ENCODE measurements at regions not wholly inside any gene's neighbourhood (a gene's known extent, or its start where the extent isn't known, plus 50 kb on each side); places are given as distances from the start of the nearest gene placed in this dataset.

DNA sequence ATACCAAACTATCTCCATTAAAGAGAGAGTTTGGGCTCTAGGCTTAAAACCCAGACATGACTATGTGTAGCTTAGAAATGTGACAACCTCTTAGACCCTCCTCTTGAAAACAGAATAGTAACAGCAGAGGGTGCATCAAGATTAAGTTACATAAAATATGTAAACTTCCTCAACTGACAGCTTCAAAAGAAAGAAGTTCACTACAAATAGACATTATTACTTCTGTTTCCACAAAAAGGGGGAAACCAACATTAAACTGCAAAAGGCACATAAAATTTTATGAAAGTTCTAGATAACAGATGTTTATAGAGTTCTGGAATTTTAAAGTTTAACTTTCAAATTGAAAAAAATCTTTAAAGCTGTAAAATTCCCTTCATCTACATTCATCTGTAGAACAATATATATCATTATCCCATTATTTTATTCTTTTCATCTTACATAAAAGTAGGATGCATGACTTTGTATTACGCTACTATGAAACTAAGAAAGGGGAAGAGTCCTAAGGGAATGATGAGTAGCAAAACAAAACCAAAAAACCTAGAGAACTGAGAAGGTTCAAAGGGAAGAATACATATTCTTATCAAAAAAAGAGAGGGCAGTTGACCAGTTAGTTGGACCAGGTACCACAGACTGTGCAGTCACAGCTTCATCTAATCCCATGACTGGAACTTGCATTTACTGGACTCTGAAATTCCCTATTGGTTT is 177.0 kb downstream of the SIPA1L2 start:
- no peaks in the 10 kb centered on the region for H3K27me3 ChIP-seq (ENCODE audit: control insufficient read depth, extremely low read depth, insufficient read depth, low read length)
- no peaks in the 10 kb centered on the region for H4K20me1 ChIP-seq (ENCODE audit: control insufficient read depth, extremely low read depth, insufficient read depth, low read length)
- H3K4me2 ChIP-seq (ENCODE audit: control insufficient read depth, extremely low read depth, insufficient read depth, low read depth, low read length), result no peak overlapping the region
- no peak for DNase-seq (ENCODE audit: low read depth, low spot score)
- H3K4me3 ChIP-seq (ENCODE audit: control insufficient read depth in 2 of 3, extremely low read depth in 1 of 3, insufficient read depth in 2 of 3, low read depth in 1 of 3, low read length in 3 of 3), result no peak overlapping the region
- H3K9me3 ChIP-seq (ENCODE audit: control insufficient read depth, low read depth, low read length), result no peaks in the 10 kb centered on the region
- no peaks in the 10 kb centered on the region for H3K36me3 ChIP-seq (ENCODE audit: control insufficient read depth in 2 of 2, extremely low read depth in 1 of 2, insufficient read depth in 2 of 2, low read length in 2 of 2)
- H3K4me1 ChIP-seq (ENCODE audit: control insufficient read depth, extremely low read depth, insufficient read depth, low read length), result no peaks in the 10 kb centered on the region
- dilution Hi-C loops (cut with MboI; ENCODE audit: extremely low pct_ligation_motif_present, low sequenced_read_pairs), result no loop called here
- no peaks in the 10 kb centered on the region for H3K79me2 ChIP-seq (ENCODE audit: control insufficient read depth, insufficient read depth, low read length)
- H3K9ac ChIP-seq (ENCODE audit: control insufficient read depth, extremely low read depth, insufficient read depth, low read length), result no peak overlapping the region
- H3K27ac ChIP-seq (ENCODE audit: control insufficient read depth, insufficient read depth, low read length), result no peak overlapping the region
- no peak for TF ChIP-seq EZH2 (IDR thresholded peaks at IDR 0.05; ENCODE audit: low read length)
- TF ChIP-seq, protein P1, sequence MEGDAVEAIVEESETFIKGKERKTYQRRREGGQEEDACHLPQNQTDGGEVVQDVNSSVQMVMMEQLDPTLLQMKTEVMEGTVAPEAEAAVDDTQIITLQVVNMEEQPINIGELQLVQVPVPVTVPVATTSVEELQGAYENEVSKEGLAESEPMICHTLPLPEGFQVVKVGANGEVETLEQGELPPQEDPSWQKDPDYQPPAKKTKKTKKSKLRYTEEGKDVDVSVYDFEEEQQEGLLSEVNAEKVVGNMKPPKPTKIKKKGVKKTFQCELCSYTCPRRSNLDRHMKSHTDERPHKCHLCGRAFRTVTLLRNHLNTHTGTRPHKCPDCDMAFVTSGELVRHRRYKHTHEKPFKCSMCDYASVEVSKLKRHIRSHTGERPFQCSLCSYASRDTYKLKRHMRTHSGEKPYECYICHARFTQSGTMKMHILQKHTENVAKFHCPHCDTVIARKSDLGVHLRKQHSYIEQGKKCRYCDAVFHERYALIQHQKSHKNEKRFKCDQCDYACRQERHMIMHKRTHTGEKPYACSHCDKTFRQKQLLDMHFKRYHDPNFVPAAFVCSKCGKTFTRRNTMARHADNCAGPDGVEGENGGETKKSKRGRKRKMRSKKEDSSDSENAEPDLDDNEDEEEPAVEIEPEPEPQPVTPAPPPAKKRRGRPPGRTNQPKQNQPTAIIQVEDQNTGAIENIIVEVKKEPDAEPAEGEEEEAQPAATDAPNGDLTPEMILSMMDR (optimal IDR thresholded peaks at IDR 0.05 in 1 of 3, IDR thresholded peaks at IDR 0.05 in 1 of 3, conservative IDR thresholded peaks at IDR 0.05 in 1 of 3; ENCODE audit: extremely low read depth in 1 of 3, insufficient read depth in 2 of 3, low read length in 3 of 3), result no peak
- H2AFZ ChIP-seq (ENCODE audit: control insufficient read depth, low read length), result no peak overlapping the region
- no peaks in the 10 kb centered on the region for H3K9me1 ChIP-seq (ENCODE audit: control insufficient read depth, extremely low read depth, insufficient read depth, low read length)
- no peak for FAIRE-seq

DNA sequence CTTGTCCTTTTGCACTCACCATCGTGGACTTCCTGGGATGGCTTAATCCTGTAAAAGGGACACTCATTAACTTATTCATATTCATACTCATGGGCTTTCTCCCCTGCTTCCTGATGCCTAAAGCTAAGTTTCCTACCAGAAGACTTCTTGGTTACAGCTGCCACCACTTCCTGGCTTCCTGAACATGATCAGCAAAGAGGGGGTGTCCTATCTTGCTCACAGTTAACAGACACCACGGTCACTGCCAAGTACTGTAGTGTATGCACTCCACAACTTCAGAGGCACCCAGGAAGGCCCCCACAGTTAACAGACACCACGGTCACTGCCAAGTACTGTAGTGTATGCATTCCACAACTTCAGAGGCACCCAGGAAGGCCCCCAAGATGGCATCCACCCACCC is 177.8 kb downstream of the SIPA1L2 start:
- no peak overlapping the region for H2AFZ ChIP-seq (ENCODE audit: control insufficient read depth, low read length)
- H3K36me3 ChIP-seq (ENCODE audit: control insufficient read depth in 2 of 2, extremely low read depth in 1 of 2, insufficient read depth in 2 of 2, low read length in 2 of 2), result no peaks in the 10 kb centered on the region
- no peak overlapping the region for H3K27ac ChIP-seq (ENCODE audit: control insufficient read depth, insufficient read depth, low read length)
- dilution Hi-C loops (cut with MboI; ENCODE audit: extremely low pct_ligation_motif_present, low sequenced_read_pairs), result no loop called here
- DNase-seq (ENCODE audit: low read depth, low spot score) (no peak), FAIRE-seq (no peak)
- no peaks in the 10 kb centered on the region for H3K4me1 ChIP-seq (ENCODE audit: control insufficient read depth, extremely low read depth, insufficient read depth, low read length)
- H3K9me3 ChIP-seq (ENCODE audit: control insufficient read depth, low read depth, low read length), result no peaks in the 10 kb centered on the region
- H3K4me2 ChIP-seq (ENCODE audit: control insufficient read depth, extremely low read depth, insufficient read depth, low read depth, low read length), result no peak overlapping the region
- no peak for TF ChIP-seq EZH2 (IDR thresholded peaks at IDR 0.05; ENCODE audit: low read length)
- H3K4me3 ChIP-seq (ENCODE audit: control insufficient read depth in 2 of 3, extremely low read depth in 1 of 3, insufficient read depth in 2 of 3, low read depth in 1 of 3, low read length in 3 of 3), result no peak overlapping the region
- H3K79me2 ChIP-seq (ENCODE audit: control insufficient read depth, insufficient read depth, low read length), result no peaks in the 10 kb centered on the region
- no peak overlapping the region for H3K9ac ChIP-seq (ENCODE audit: control insufficient read depth, extremely low read depth, insufficient read depth, low read length)
- H3K9me1 ChIP-seq (ENCODE audit: control insufficient read depth, extremely low read depth, insufficient read depth, low read length), result no peaks in the 10 kb centered on the region
- no peaks in the 10 kb centered on the region for H3K27me3 ChIP-seq (ENCODE audit: control insufficient read depth, extremely low read depth, insufficient read depth, low read length)
- H4K20me1 ChIP-seq (ENCODE audit: control insufficient read depth, extremely low read depth, insufficient read depth, low read length), result no peaks in the 10 kb centered on the region

DNA sequence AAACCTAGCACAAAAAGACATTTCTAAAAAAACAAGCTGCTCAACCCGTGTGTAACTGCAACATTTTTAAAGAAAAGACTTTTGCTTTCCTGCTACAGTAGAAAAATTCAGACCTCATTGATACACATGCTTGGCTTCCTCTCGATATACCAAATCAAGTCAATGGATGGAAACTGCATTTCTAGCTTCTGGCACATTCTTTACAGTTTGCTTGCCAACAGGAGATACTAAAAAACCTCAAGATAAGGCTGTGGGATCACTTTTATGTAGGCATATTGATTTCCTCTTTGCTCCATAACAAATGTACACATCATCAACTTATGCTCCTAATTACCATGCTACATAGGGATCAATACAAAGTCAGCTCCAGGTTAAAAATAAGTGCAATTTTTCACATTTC is 178.4 kb downstream of the SIPA1L2 start:
- dilution Hi-C loops (cut with MboI; ENCODE audit: extremely low pct_ligation_motif_present, low sequenced_read_pairs), result no loop called here
- TF ChIP-seq EZH2 (IDR thresholded peaks at IDR 0.05; ENCODE audit: low read length), result no peak
- TF ChIP-seq, protein P1 (optimal IDR thresholded peaks at IDR 0.05 in 1 of 3, IDR thresholded peaks at IDR 0.05 in 1 of 3, conservative IDR thresholded peaks at IDR 0.05 in 1 of 3; ENCODE audit: extremely low read depth in 1 of 3, insufficient read depth in 2 of 3, low read length in 3 of 3), result no peak
- Histone ChIP-seq H3K4me3 (ENCODE audit: control insufficient read depth in 2 of 3, extremely low read depth in 1 of 3, insufficient read depth in 2 of 3, low read depth in 1 of 3, low read length in 3 of 3) (no peak overlapping the region), H4K20me1 (ENCODE audit: control insufficient read depth, extremely low read depth, insufficient read depth, low read length) (no peaks in the 10 kb centered on the region), H3K9ac (ENCODE audit: control insufficient read depth, extremely low read depth, insufficient read depth, low read length) (no peak overlapping the region), H2AFZ (ENCODE audit: control insufficient read depth, low read length) (no peak overlapping the region), H3K9me3 (ENCODE audit: control insufficient read depth, low read depth, low read length) (no peaks in the 10 kb centered on the region), H3K27ac (ENCODE audit: control insufficient read depth, insufficient read depth, low read length) (no peak overlapping the region), H3K36me3 (ENCODE audit: control insufficient read depth in 2 of 2, extremely low read depth in 1 of 2, insufficient read depth in 2 of 2, low read length in 2 of 2) (no peaks in the 10 kb centered on the region), H3K9me1 (ENCODE audit: control insufficient read depth, extremely low read depth, insufficient read depth, low read length) (no peaks in the 10 kb centered on the region), H3K27me3 (ENCODE audit: control insufficient read depth, extremely low read depth, insufficient read depth, low read length) (no peaks in the 10 kb centered on the region), H3K4me1 (ENCODE audit: control insufficient read depth, extremely low read depth, insufficient read depth, low read length) (no peaks in the 10 kb centered on the region), H3K4me2 (ENCODE audit: control insufficient read depth, extremely low read depth, insufficient read depth, low read depth, low read length) (no peak overlapping the region), H3K79me2 (ENCODE audit: control insufficient read depth, insufficient read depth, low read length) (no peaks in the 10 kb centered on the region)
- no peak for DNase-seq (ENCODE audit: low read depth, low spot score)
- no peak for FAIRE-seq

Data from keratinocyte (primary cell).